Sigmoid colon (tissue), 4 donors: ENCODE measurements at regions not wholly inside any gene's neighbourhood (a gene's known extent, or its start where the extent isn't known, plus 50 kb on each side); places are given as distances from the start of the nearest gene placed in this dataset.

ENCODE experiments used
- POLR2A ChIP-seq, 2 donors: fragments of 450-650 bp; IDR thresholded peaks; one replicate each; pipeline ENCODE4 v1.6.1; 2016; ENCODE audit warnings: antibody characterized with exemption in 2 of 2, mild to moderate bottlenecking in 2 of 2, moderate library complexity in 2 of 2
- POLR2AphosphoS5 ChIP-seq, 4 donors: sonication (generic); formaldehyde crosslinking; IDR thresholded peaks; one replicate each; pipeline ENCODE4 v1.6.1; 2017; ENCODE audit warnings: antibody characterized with exemption in 4 of 4
- TF ChIP-seq, protein P1 (sequence below), 4 experiments: fragments of 450-650 bp in 3 of 4; fragments of 200-600 bp in 1 of 4; IDR thresholded peaks; one replicate each; pipeline ENCODE4 v1.5.1; 2016 to 2019; ENCODE audit warnings: antibody characterized with exemption in 4 of 4, mild to moderate bottlenecking in 3 of 4, moderate library complexity in 2 of 4

DNA sequence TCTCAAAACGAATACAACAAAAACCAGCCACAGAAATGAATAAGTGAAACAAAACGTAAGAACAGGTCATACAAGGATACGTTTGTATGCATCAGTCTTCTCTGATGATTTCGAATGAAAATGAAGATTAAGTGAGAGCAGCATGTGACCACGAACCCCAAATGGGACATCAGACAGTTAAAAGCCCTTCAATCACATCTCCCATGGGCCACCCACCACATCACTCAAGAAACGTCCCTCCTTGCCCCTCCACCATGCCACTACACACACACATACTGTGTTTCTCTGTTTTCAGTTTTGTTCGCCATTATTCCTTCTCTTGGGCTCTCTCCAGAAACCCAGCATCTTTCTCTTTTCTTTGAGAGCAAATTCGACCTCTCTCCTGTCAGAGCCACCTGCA is 355.6 kb upstream of the KAZN start:
- TF ChIP-seq POLR2AphosphoS5 (IDR thresholded peaks at IDR 0.05) (no peak), POLR2A (IDR thresholded peaks at IDR 0.05) (no peak)
- TF ChIP-seq, protein P1, sequence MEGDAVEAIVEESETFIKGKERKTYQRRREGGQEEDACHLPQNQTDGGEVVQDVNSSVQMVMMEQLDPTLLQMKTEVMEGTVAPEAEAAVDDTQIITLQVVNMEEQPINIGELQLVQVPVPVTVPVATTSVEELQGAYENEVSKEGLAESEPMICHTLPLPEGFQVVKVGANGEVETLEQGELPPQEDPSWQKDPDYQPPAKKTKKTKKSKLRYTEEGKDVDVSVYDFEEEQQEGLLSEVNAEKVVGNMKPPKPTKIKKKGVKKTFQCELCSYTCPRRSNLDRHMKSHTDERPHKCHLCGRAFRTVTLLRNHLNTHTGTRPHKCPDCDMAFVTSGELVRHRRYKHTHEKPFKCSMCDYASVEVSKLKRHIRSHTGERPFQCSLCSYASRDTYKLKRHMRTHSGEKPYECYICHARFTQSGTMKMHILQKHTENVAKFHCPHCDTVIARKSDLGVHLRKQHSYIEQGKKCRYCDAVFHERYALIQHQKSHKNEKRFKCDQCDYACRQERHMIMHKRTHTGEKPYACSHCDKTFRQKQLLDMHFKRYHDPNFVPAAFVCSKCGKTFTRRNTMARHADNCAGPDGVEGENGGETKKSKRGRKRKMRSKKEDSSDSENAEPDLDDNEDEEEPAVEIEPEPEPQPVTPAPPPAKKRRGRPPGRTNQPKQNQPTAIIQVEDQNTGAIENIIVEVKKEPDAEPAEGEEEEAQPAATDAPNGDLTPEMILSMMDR (IDR thresholded peaks at IDR 0.05): no peak
